HEK293T (cell line): ENCODE measurements at regions not wholly inside any gene's neighbourhood (a gene's known extent, or its start where the extent isn't known, plus 50 kb on each side); places are given as distances from the start of the nearest gene placed in this dataset.

ENCODE experiments used
- CTCF ChIA-PET: fragments of 350-600 bp; formaldehyde crosslinking; extraction: SDS; loops from one replicate; lab custom pipeline; 2021; ENCODE audit warnings: antibody characterized with exemption, inconsistent platforms; lab: Yijun Ruan, JAX
- POLR2A ChIA-PET: fragments of 350-600 bp; formaldehyde crosslinking; extraction: SDS; loops from one replicate; lab custom pipeline; 2020; ENCODE audit warnings: antibody characterized with exemption, inconsistent platforms; lab: Yijun Ruan, JAX
- DNase-seq: peaks from one replicate; pipeline ENCODE4 v3.0.0; 2012; ENCODE audit warnings: mixed read lengths; ENCODE audit errors: extremely low spot score
- ARNT ChIP-seq: fragments of 450-650 bp; IDR thresholded peaks from 2 replicates; pipeline ENCODE4 v1.6.1; 2017; ENCODE audit warnings: mild to moderate bottlenecking
- BHLHE40 ChIP-seq: fragments of 450-650 bp; IDR thresholded peaks from 2 replicates; pipeline ENCODE4 v1.6.1; 2016; ENCODE audit warnings: mild to moderate bottlenecking, moderate library complexity, borderline replicate concordance
- CTBP1 ChIP-seq: fragments of 450-650 bp; IDR thresholded peaks from 2 replicates; pipeline ENCODE4 v1.6.1; 2016; ENCODE audit warnings: borderline replicate concordance
- ELF4 ChIP-seq: fragments of 450-650 bp; IDR thresholded peaks from 2 replicates; pipeline ENCODE4 v1.6.1; 2017; ENCODE audit warnings: antibody characterized with exemption
- FOXA1 ChIP-seq: fragments of 450-650 bp; IDR thresholded peaks from 2 replicates; pipeline ENCODE4 v1.6.1; 2016; ENCODE audit warnings: mild to moderate bottlenecking
- FOXK2 ChIP-seq: fragments of 450-650 bp; IDR thresholded peaks from 2 replicates; pipeline ENCODE4 v1.6.1; 2016; ENCODE audit warnings: mild to moderate bottlenecking
- FOXM1 ChIP-seq: fragments of 450-650 bp; IDR thresholded peaks from 2 replicates; pipeline ENCODE4 v1.6.1; 2017; ENCODE audit warnings: mild to moderate bottlenecking, borderline replicate concordance
- HDGF ChIP-seq: fragments of 450-650 bp; IDR thresholded peaks from 2 replicates; pipeline ENCODE4 v1.6.1; 2017; ENCODE audit warnings: antibody characterized with exemption, borderline replicate concordance
- L3MBTL2 ChIP-seq: fragments of 450-650 bp; conservative IDR thresholded peaks from 2 replicates; pipeline ENCODE4 v1.6.1; 2016; ENCODE audit warnings: mild to moderate bottlenecking
- LEF1 ChIP-seq: fragments of 450-650 bp; IDR thresholded peaks from 2 replicates; pipeline ENCODE4 v1.6.1; 2017; ENCODE audit warnings: mild to moderate bottlenecking, borderline replicate concordance
- NFRKB ChIP-seq: fragments of 450-650 bp; IDR thresholded peaks from 2 replicates; pipeline ENCODE4 v1.6.1; 2016; ENCODE audit warnings: mild to moderate bottlenecking, moderate library complexity
- PKNOX1 ChIP-seq: fragments of 450-650 bp; IDR thresholded peaks from 2 replicates; pipeline ENCODE4 v1.6.1; 2016
- SP1 ChIP-seq: fragments of 450-650 bp; IDR thresholded peaks from 2 replicates; pipeline ENCODE4 v1.6.1; 2017
- SUZ12 ChIP-seq: fragments of 450-650 bp; IDR thresholded peaks from 2 replicates; pipeline ENCODE4 v1.6.1; 2016; ENCODE audit warnings: mild to moderate bottlenecking
- TARDBP ChIP-seq: fragments of 450-650 bp; IDR thresholded peaks from 2 replicates; pipeline ENCODE4 v1.6.1; 2016
- ZNF384 ChIP-seq: fragments of 450-650 bp; IDR thresholded peaks from 2 replicates; pipeline ENCODE4 v1.6.1; 2016

- CTCF ChIA-PET = no interaction called here
- TF ChIP-seq SP1 = no peak
- no peak for TF ChIP-seq FOXK2
- TF ChIP-seq ARNT = no peak
- POLR2A ChIA-PET = no interaction called here
- DNase-seq = no peak
Measured at GRCh38 chr2:239580199-239580527, 179.3 kb upstream of the HDAC4 start.

GRCh38 chr2:239579524-239580198 is 178.8 kb upstream of the HDAC4 start:
- POLR2A ChIA-PET = no interaction called here

GRCh38 chr2:239579081-239579480 is 178.3 kb upstream of the HDAC4 start:
- ChIA-PET CTCF (no interaction called here), POLR2A (no interaction called here)
- TF ChIP-seq ZNF384 (no peak), CTBP1 (no peak), FOXA1 (no peak)
- DNase-seq = no peak

More at GRCh38 chr2:239579524-239580198, 178.8 kb upstream of the HDAC4 start:
- CTCF ChIA-PET = no interaction called here
- no peak for DNase-seq
- TF ChIP-seq FOXM1 (no peak), ELF4 (no peak), TARDBP (no peak), CTBP1 (no peak), FOXA1 (no peak), PKNOX1 (no peak)

- ChIA-PET CTCF (no interaction called here), POLR2A (no interaction called here)
- DNase-seq = no peak
- TF ChIP-seq FOXA1 (no peak), ELF4 (no peak), HDGF (no peak), SP1 (no peak), ZNF384 (no peak), FOXK2 (no peak), SUZ12 (no peak)
Measured at GRCh38 chr2:239578381-239578780, 177.6 kb upstream of the HDAC4 start.

- TF ChIP-seq FOXA1 = no peak
- TF ChIP-seq NFRKB = no peak
- no peak for TF ChIP-seq HDGF
- no peak for TF ChIP-seq LEF1
- no peak for TF ChIP-seq TARDBP
- TF ChIP-seq L3MBTL2 = no peak
- no peak for TF ChIP-seq SP1
- no peak for TF ChIP-seq SUZ12
- TF ChIP-seq CTBP1 = no peak
- no peak for TF ChIP-seq FOXM1
- TF ChIP-seq FOXK2 = no peak
- CTCF ChIA-PET = no interaction called here
- no peak for DNase-seq
- POLR2A ChIA-PET = no interaction called here
Measured at GRCh38 chr2:239577935-239578334, 177.1 kb upstream of the HDAC4 start.

GRCh38 chr2:239576784-239577685 is 176.2 kb upstream of the HDAC4 start:
- TF ChIP-seq PKNOX1 (no peak), ZNF384 (no peak), LEF1 (no peak), HDGF (no peak), SUZ12 (no peak), FOXA1 (no peak), L3MBTL2 (no peak), ELF4 (no peak), SP1 (no peak), CTBP1 (no peak), TARDBP (no peak), BHLHE40 (no peak), FOXK2 (no peak), NFRKB (no peak), FOXM1 (no peak), ARNT (no peak)
- ChIA-PET CTCF (no interaction called here), POLR2A (no interaction called here)
- no peak for DNase-seq

GRCh38 chr2:239575931-239576445 is 175.2 kb upstream of the HDAC4 start:
- CTCF ChIA-PET = no interaction called here
- no peak for TF ChIP-seq BHLHE40
- no peak for TF ChIP-seq ZNF384
- TF ChIP-seq HDGF = no peak
- TF ChIP-seq FOXM1 = no peak
- no peak for TF ChIP-seq SUZ12
- no peak for TF ChIP-seq CTBP1
- no peak for TF ChIP-seq SP1
- TF ChIP-seq FOXK2 = no peak
- TF ChIP-seq TARDBP = no peak
- TF ChIP-seq FOXA1 = no peak
- no peak for TF ChIP-seq L3MBTL2
- no peak for TF ChIP-seq ELF4
- no peak for TF ChIP-seq PKNOX1
- TF ChIP-seq ARNT = no peak
- no peak for TF ChIP-seq LEF1
- TF ChIP-seq NFRKB = no peak
- POLR2A ChIA-PET = no interaction called here
- DNase-seq = no peak
